K562 (cell line): ENCODE measurements at regions not wholly inside any gene's neighbourhood (a gene's known extent, or its start where the extent isn't known, plus 50 kb on each side); places are given as distances from the start of the nearest gene placed in this dataset.

ENCODE experiments used
- ATAC-seq: fragments of 200-7000 bp; cut with Tn5 transposase; 3 replicates; pipeline ENCODE4 v1.9.1; 2020; ENCODE audit warnings: moderate library complexity
- BruUV-seq: library from RNA; stranded (reverse); fragments of 400-500 nt; replicated peaks from 2 replicates; lab custom pipeline; 2021; lab: Mats Ljungman, UMichigan
- CTCF ChIA-PET: fragments of 300-600 bp; formaldehyde crosslinking; extraction: SDS; loops from one replicate; lab custom pipeline; 2021; ENCODE audit warnings: low intra/inter-chr PET ratio; lab: Yijun Ruan, JAX
- POLR2A ChIA-PET: fragments of 300-600, 350-650 bp; sonication (Branson Sonifier 250); formaldehyde crosslinking; extraction: SDS; loops from one replicate; lab custom pipeline; 2021; ENCODE audit warnings: antibody characterized with exemption, inconsistent platforms; lab: Yijun Ruan, JAX
- DNase-seq, 4 experiments: peaks; one replicate each; pipeline versions ENCODE4 v3.0.0 to v3.0.0-alpha.2; 2011 to 2018; ENCODE audit warnings: low spot score in 3 of 4, mixed read lengths in 3 of 4; ENCODE audit errors: extremely low read depth in 1 of 4
- FAIRE-seq: peaks from 2 replicates; lab custom pipeline; 2011; peaks lifted over from hg19 to GRCh38; lab: Jason Lieb, UNC
- H2AFZ ChIP-seq: 2 replicates; pipeline ENCODE4 v1.6.0; 2011; ENCODE audit warnings: low read depth, low read length, control low read depth, inconsistent platforms
- H3K27ac ChIP-seq: fragments of 200-600 bp; 3 replicates; pipeline ENCODE4 v1.8.0; 2011; ENCODE audit warnings: low read depth, mild to moderate bottlenecking, control low read depth, inconsistent platforms, low read length, moderate library complexity, mixed read lengths; ENCODE audit errors: extremely low read depth
- H3K27me3 ChIP-seq, 2 experiments: fragments of 300-600 bp in 1 of 2; 2 replicates in 1 of 2; 3 replicates in 1 of 2; pipeline versions ENCODE4 v1.6.0 to v1.8.0; 2011; ENCODE audit warnings: inconsistent platforms in 2 of 2, low read length in 2 of 2, mild to moderate bottlenecking in 1 of 2, mixed read lengths in 1 of 2, moderate library complexity in 1 of 2; ENCODE audit not compliant: control insufficient read depth in 2 of 2, insufficient read depth in 2 of 2
- H3K36me3 ChIP-seq: fragments of 300-600 bp; 3 replicates; pipeline ENCODE4 v1.8.0; 2011; ENCODE audit warnings: mild to moderate bottlenecking, low read length, inconsistent platforms; ENCODE audit not compliant: control insufficient read depth, insufficient read depth
- H3K4me1 ChIP-seq, 2 experiments: fragments of 200-600 bp in 1 of 2; replicated peaks in 1 of 2; 2 replicates in 1 of 2; 3 replicates in 1 of 2; pipeline versions ENCODE4 v1.5.1 to v1.8.0; 2011; ENCODE audit warnings: inconsistent platforms in 2 of 2, low read length in 2 of 2, mild to moderate bottlenecking in 1 of 2, mixed read lengths in 1 of 2, moderate library complexity in 1 of 2; ENCODE audit not compliant: control insufficient read depth in 2 of 2, insufficient read depth in 2 of 2
- H3K4me2 ChIP-seq: 2 replicates; pipeline ENCODE4 v1.6.1; 2011; ENCODE audit warnings: low read length, control low read depth, inconsistent platforms, mixed read lengths; ENCODE audit not compliant: insufficient read depth
- H3K4me3 ChIP-seq: fragments of 200-600 bp; sonication (generic), shearing (Covaris generic); 2 replicates; pipeline ENCODE4 v1.5.1; 2016; ENCODE audit warnings: control low read depth, inconsistent platforms
- H3K79me2 ChIP-seq: fragments of 200-600 bp; 3 replicates; pipeline ENCODE4 v1.8.0; 2011; ENCODE audit warnings: low read length, inconsistent platforms; ENCODE audit not compliant: control insufficient read depth, insufficient read depth
- H3K9ac ChIP-seq, 2 experiments: 2 replicates each; pipeline versions ENCODE4 v1.6.0 to v1.6.1; 2011; ENCODE audit warnings: low read depth in 2 of 2, low read length in 2 of 2, control low read depth in 1 of 2, inconsistent platforms in 1 of 2, mild to moderate bottlenecking in 1 of 2, mixed read lengths in 1 of 2; ENCODE audit not compliant: insufficient read depth in 1 of 2
- H3K9me1 ChIP-seq: one replicate; pipeline ENCODE4 v1.6.0; 2011; ENCODE audit warnings: inconsistent platforms, mild to moderate bottlenecking, low read length, moderate library complexity; ENCODE audit not compliant: control insufficient read depth, insufficient read depth
- H3K9me3 ChIP-seq: replicated peaks from 2 replicates; pipeline ENCODE4 v1.5.1; 2011; ENCODE audit warnings: low read depth, low read length, inconsistent platforms; ENCODE audit not compliant: control insufficient read depth, insufficient read depth
- H4K20me1 ChIP-seq: replicated peaks from 2 replicates; pipeline ENCODE4 v1.6.1; 2011; ENCODE audit warnings: low read length, inconsistent platforms, mixed read lengths; ENCODE audit not compliant: control insufficient read depth, insufficient read depth
- BDP1 ChIP-seq: IDR thresholded peaks from 3 replicates; pipeline ENCODE4 v1.6.1; 2011; ENCODE audit not compliant: insufficient read length, insufficient read depth
- KDM4B ChIP-seq, 2 experiments: fragments of 450-650 bp in 1 of 2; sonication (generic) in 1 of 2; IDR thresholded peaks; 2 replicates each; pipeline ENCODE4 v1.6.1; 2016 to 2017; ENCODE audit warnings: borderline replicate concordance in 2 of 2, antibody characterized with exemption in 1 of 2, low read depth in 1 of 2, mild to moderate bottlenecking in 1 of 2
- XRCC3 ChIP-seq: fragments of 450-650 bp; IDR thresholded peaks from 2 replicates; pipeline ENCODE4 v1.6.1; 2017; ENCODE audit warnings: mild to moderate bottlenecking, moderate library complexity
- ZC3H4 ChIP-seq: sonication (generic); formaldehyde crosslinking; IDR thresholded peaks from 2 replicates; pipeline ENCODE4 v1.9.0; 2021; ENCODE audit warnings: missing genetic modification reagents, borderline replicate concordance
- ZNF316 ChIP-seq: fragments of 450-650 bp; IDR thresholded peaks from 2 replicates; pipeline ENCODE4 v1.6.1; 2016
- WGBS: fragments of 100-300 bp; shearing (Covaris generic); methylation state at CpG from one replicate; pipeline ENCODE4 v1.1.6; 2016; ENCODE audit warnings: low coverage, mixed read lengths; ENCODE audit not compliant: insufficient coverage; ENCODE audit errors: missing lambda C conversion rate; 5-methylcytosine and 5-hydroxymethylcytosine counted together
- in situ Hi-C: fragments of 300-500 bp; cut with MboI; formaldehyde crosslinking; loops from 4 replicates; pipeline ENCODE4 v1.15.0; 2018; ENCODE audit warnings: inconsistent platforms, mixed read lengths
- intact Hi-C: fragments of 100-400 bp; cut with micrococcal nuclease; formaldehyde crosslinking; loops from 2 replicates; pipeline ENCODE4 v1.14.2; 2022
- TF ChIP-seq, protein P1 (sequence below): fragments of 200-800 bp; sonication (Bioruptor generic); IDR thresholded peaks from 2 replicates; pipeline ENCODE4 v1.6.1; 2017; ENCODE audit warnings: missing genetic modification characterization, missing compliant biosample characterization
- TF ChIP-seq, protein P2 (sequence below): fragments of 450-650 bp; IDR thresholded peaks from 2 replicates; pipeline ENCODE4 v1.6.1; 2014; ENCODE audit warnings: low read depth, mild to moderate bottlenecking, moderate library complexity, borderline replicate concordance
- TF ChIP-seq, protein P3 (sequence below): sonication (generic); formaldehyde crosslinking; IDR thresholded peaks from 2 replicates; pipeline ENCODE4 v1.8.1; 2023; ENCODE audit warnings: mild to moderate bottlenecking, missing genetic modification reagents
- TF ChIP-seq, protein P4 (sequence below): fragments of 250-450 bp; sonication (Bioruptor Pico); IDR thresholded peaks from 2 replicates; pipeline ENCODE4 v1.5.0; 2021

DNA sequence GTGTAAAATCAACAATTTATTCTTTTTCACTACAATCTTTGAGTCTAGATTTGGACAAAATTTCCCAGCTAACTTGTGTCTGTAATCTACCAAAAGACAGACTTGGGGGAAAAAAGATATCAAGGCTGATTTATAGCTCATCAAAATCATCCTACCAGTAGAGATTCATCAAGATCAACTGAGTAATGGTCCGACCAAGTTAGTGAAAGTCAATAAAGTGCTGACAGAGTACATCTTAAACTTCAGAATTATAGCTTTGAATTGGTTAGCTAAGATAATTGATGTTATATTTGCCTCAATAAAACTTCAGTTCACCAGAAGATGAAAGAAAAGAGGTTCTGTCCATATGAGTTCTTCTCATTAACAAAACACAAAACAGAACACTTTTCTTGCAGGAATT is 207.1 kb upstream of the KYNU start:
- H4K20me1 ChIP-seq, result no peaks in the 10 kb centered on the region
- no peaks in the 10 kb centered on the region for H3K4me1 ChIP-seq
- ATAC-seq (no peak), FAIRE-seq (no peak), DNase-seq (no peak)
- intact Hi-C loops, result no loop called here
- H3K27me3 ChIP-seq, result no peaks in the 10 kb centered on the region
- TF ChIP-seq BDP1, result no peak
- 0 out of 2 replicates have a peak, but pooled peaks have one; percentile 9 for TF ChIP-seq ZNF316
- no TSS peak for BruUV-seq
- H3K9ac ChIP-seq, result no peak overlapping the region
- in situ Hi-C loops, result no loop called here
- H3K4me2 ChIP-seq, result no peak overlapping the region
- no peak overlapping the region for H3K4me3 ChIP-seq
- H3K36me3 ChIP-seq, result no peaks in the 10 kb centered on the region
- no peaks in the 10 kb centered on the region for H3K9me1 ChIP-seq
- POLR2A ChIA-PET, result no interaction called here
- H3K79me2 ChIP-seq, result no peaks in the 10 kb centered on the region
- 0% methylated on average over 1 of the region's 1 CpG for WGBS
- CTCF ChIA-PET, result no interaction called here
- no peak overlapping the region for H2AFZ ChIP-seq
- no peaks in the 10 kb centered on the region for H3K9me3 ChIP-seq
- no peak overlapping the region for H3K27ac ChIP-seq

DNA sequence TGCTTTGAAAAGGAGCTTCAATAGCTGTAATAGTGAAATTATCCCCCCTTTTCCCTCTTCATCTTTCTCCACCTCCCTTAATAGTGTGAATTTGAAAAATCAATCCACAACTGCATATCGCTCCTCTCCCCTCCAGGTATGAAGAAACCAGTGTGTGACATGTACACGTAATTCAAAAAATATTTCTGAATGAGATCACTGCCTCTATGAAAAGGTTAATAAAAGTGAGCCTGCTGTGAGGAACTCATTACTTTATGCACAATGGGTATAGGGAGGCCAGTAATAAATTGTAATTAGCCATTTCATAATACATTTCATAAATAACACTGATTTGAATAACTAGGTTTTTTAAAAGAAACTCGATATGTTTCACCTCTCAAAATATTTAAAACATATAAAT is 209.0 kb upstream of the KYNU start:
- Histone ChIP-seq H2AFZ (no peak overlapping the region), H3K79me2 (no peaks in the 10 kb centered on the region), H3K9me1 (no peaks in the 10 kb centered on the region), H3K9ac (no peak overlapping the region), H3K27ac (no peak overlapping the region), H4K20me1 (no peaks in the 10 kb centered on the region), H3K9me3 (no peaks in the 10 kb centered on the region), H3K4me2 (no peak overlapping the region), H3K4me3 (no peak overlapping the region), H3K4me1 (no peaks in the 10 kb centered on the region), H3K27me3 (no peaks in the 10 kb centered on the region), H3K36me3 (no peaks in the 10 kb centered on the region)
- in situ Hi-C loops, result no loop called here
- ChIA-PET CTCF (no interaction called here), POLR2A (no interaction called here)
- ATAC-seq (no peak), FAIRE-seq (no peak), DNase-seq (no peak)
- TF ChIP-seq KDM4B (IDR thresholded peaks at IDR 0.05; ENCODE audit: borderline replicate concordance in 2 of 2, low read depth in 1 of 2) (no peak), XRCC3 (no peak), ZC3H4 (CRISPR knock-in tag) (no peak)
- TF ChIP-seq, protein P1, sequence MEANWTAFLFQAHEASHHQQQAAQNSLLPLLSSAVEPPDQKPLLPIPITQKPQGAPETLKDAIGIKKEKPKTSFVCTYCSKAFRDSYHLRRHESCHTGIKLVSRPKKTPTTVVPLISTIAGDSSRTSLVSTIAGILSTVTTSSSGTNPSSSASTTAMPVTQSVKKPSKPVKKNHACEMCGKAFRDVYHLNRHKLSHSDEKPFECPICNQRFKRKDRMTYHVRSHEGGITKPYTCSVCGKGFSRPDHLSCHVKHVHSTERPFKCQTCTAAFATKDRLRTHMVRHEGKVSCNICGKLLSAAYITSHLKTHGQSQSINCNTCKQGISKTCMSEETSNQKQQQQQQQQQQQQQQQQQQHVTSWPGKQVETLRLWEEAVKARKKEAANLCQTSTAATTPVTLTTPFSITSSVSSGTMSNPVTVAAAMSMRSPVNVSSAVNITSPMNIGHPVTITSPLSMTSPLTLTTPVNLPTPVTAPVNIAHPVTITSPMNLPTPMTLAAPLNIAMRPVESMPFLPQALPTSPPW (CRISPR knock-in tag), result no peak
- TF ChIP-seq, protein P2, sequence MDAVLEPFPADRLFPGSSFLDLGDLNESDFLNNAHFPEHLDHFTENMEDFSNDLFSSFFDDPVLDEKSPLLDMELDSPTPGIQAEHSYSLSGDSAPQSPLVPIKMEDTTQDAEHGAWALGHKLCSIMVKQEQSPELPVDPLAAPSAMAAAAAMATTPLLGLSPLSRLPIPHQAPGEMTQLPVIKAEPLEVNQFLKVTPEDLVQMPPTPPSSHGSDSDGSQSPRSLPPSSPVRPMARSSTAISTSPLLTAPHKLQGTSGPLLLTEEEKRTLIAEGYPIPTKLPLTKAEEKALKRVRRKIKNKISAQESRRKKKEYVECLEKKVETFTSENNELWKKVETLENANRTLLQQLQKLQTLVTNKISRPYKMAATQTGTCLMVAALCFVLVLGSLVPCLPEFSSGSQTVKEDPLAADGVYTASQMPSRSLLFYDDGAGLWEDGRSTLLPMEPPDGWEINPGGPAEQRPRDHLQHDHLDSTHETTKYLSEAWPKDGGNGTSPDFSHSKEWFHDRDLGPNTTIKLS, result no peak
- TF ChIP-seq, protein P3, sequence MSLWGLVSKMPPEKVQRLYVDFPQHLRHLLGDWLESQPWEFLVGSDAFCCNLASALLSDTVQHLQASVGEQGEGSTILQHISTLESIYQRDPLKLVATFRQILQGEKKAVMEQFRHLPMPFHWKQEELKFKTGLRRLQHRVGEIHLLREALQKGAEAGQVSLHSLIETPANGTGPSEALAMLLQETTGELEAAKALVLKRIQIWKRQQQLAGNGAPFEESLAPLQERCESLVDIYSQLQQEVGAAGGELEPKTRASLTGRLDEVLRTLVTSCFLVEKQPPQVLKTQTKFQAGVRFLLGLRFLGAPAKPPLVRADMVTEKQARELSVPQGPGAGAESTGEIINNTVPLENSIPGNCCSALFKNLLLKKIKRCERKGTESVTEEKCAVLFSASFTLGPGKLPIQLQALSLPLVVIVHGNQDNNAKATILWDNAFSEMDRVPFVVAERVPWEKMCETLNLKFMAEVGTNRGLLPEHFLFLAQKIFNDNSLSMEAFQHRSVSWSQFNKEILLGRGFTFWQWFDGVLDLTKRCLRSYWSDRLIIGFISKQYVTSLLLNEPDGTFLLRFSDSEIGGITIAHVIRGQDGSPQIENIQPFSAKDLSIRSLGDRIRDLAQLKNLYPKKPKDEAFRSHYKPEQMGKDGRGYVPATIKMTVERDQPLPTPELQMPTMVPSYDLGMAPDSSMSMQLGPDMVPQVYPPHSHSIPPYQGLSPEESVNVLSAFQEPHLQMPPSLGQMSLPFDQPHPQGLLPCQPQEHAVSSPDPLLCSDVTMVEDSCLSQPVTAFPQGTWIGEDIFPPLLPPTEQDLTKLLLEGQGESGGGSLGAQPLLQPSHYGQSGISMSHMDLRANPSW, result no peak
- TF ChIP-seq, protein P4, sequence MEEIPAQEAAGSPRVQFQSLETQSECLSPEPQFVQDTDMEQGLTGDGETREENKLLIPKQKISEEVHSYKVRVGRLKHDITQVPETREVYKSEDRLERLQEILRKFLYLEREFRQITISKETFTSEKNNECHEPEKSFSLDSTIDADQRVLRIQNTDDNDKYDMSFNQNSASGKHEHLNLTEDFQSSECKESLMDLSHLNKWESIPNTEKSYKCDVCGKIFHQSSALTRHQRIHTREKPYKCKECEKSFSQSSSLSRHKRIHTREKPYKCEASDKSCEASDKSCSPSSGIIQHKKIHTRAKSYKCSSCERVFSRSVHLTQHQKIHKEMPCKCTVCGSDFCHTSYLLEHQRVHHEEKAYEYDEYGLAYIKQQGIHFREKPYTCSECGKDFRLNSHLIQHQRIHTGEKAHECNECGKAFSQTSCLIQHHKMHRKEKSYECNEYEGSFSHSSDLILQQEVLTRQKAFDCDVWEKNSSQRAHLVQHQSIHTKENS (CRISPR knock-in tag), result no peak
- no TSS peak for BruUV-seq
- intact Hi-C loops, result no loop called here
- WGBS, result 14% methylated on average over 3 of the region's 3 CpGs
